ENCODE measurements at regions not wholly inside any gene's neighbourhood (a gene's known extent, or its start where the extent isn't known, plus 50 kb on each side); places are given as distances from the start of the nearest gene placed in this dataset.

DNA sequence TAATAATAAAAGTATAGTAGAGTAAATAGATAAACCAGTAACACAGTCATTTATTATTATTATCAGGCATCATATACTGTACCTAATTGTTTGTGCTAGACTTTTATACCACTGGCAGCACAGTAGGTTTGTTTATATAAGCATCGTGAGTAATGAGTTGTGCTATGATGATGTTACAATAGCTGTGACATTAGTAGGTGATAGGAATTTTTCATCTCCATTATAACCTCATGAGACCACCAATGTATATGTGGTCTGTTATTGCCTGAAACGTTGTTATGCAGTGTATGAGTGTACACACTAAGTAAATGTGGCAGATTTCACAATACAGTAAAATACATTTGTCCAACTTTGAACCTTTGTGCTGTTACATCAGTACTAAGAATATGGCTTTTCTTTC is 72.7 kb upstream of the SPATA31D4 start:
- no peaks in the 10 kb centered on the region for H3K27me3 ChIP-seq (ENCODE audit: control insufficient read depth, insufficient read depth, low read length)
- no peaks in the 10 kb centered on the region for H3K36me3 ChIP-seq (ENCODE audit: control insufficient read depth, insufficient read depth, low read length)
- H3K4me1 ChIP-seq (ENCODE audit: control insufficient read depth, insufficient read depth, low read length): no peaks in the 10 kb centered on the region
- H3K4me3 ChIP-seq (ENCODE audit: low read depth, low read length): no peak overlapping the region
- H3K27ac ChIP-seq (ENCODE audit: low read depth, low read length): no peak overlapping the region
- H3K9me3 ChIP-seq (ENCODE audit: control insufficient read depth, insufficient read depth, low read length): no peaks in the 10 kb centered on the region
- WGBS (ENCODE audit: insufficient coverage): no CpG with 5 or more reads among the region's 2 CpGs
- no peak for DNase-seq (ENCODE audit: low read depth in 4 of 6, low spot score in 6 of 6)

DNA sequence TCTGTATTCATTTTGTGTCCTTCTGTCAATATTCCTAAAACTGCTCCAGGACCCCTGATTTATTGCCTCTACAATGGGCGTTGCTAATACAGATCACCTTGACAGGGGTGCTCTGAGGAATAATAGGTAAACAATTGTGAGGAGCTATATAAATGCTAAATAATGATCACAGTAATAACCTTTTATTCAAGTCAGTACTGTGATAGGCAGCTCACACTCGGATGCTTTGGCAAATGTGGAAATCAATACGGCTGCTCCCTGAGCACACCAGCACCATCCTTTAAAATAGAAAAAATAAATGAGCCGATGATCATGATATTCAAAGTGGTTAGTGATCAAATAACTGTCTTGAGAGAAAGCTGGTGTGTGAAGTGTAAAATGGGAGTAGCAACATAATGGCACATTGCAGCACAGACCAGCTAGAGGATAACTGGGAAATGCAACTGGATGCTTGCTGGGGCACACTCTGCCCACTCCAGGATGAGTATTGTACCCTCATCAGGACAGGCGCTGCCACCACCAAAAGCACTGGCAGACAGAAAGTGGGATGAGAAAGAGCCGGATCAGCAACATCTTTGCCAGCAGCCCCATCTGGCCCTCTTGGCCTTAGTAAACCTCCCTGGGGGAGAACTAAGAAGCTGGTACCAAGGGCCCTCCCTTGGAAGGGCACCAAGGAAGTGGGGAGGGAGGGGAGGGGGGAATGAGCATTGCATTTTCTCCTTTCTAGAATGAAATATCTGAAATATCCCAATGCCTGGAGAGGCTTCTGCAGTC is 69.4 kb upstream of the SPATA31D4 start:
- H3K4me1 ChIP-seq (ENCODE audit: control insufficient read depth, insufficient read depth, low read length): no peaks in the 10 kb centered on the region
- no peaks in the 10 kb centered on the region for H3K36me3 ChIP-seq (ENCODE audit: control insufficient read depth, insufficient read depth, low read length)
- H3K4me3 ChIP-seq (ENCODE audit: low read depth, low read length): no peak overlapping the region
- H3K27ac ChIP-seq (ENCODE audit: low read depth, low read length): no peak overlapping the region
- DNase-seq (ENCODE audit: low read depth in 4 of 6, low spot score in 6 of 6): peak in 2 of 6 donors; percentile 70 to 75
- H3K27me3 ChIP-seq (ENCODE audit: control insufficient read depth, insufficient read depth, low read length): no peaks in the 10 kb centered on the region
- WGBS (ENCODE audit: insufficient coverage): 67% methylated on average over 1 of the region's 6 CpGs
- H3K9me3 ChIP-seq (ENCODE audit: control insufficient read depth, insufficient read depth, low read length): no peaks in the 10 kb centered on the region

- H3K9me3 ChIP-seq (ENCODE audit: control insufficient read depth, insufficient read depth, low read length): no peaks in the 10 kb centered on the region
- WGBS (ENCODE audit: insufficient coverage): 81% methylated on average over 3 of the region's 8 CpGs
- H3K27me3 ChIP-seq (ENCODE audit: control insufficient read depth, insufficient read depth, low read length): no peaks in the 10 kb centered on the region
- no peak overlapping the region for H3K27ac ChIP-seq (ENCODE audit: low read depth, low read length)
- no peak overlapping the region for H3K4me3 ChIP-seq (ENCODE audit: low read depth, low read length)
- no peak for DNase-seq (ENCODE audit: low read depth in 4 of 6, low spot score in 6 of 6)
- H3K36me3 ChIP-seq (ENCODE audit: control insufficient read depth, insufficient read depth, low read length): no peaks in the 10 kb centered on the region
- H3K4me1 ChIP-seq (ENCODE audit: control insufficient read depth, insufficient read depth, low read length): no peaks in the 10 kb centered on the region
These were observed 67.6 kb upstream of the SPATA31D4 start for GRCh38 chr9:81860581-81860980.

DNA sequence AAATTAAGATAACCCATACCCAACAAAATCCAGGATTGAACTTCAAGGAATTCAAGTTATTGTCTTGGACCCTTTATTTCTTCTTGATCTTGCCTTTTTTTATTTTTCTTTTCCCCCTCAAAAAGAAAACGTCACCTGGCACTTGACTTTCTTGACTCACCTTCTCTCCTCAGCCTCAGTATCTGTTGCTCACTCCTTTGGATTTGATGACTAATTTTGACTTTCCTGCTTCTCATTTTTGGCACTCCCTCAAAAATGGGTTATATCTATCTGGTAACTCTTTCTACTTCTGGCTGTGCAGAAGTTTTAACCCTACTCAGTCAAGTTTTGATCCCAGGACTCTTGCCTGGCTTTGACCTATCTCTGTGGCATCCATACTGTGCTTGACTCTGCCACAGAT is 66.6 kb upstream of the SPATA31D4 start:
- Histone ChIP-seq H3K27ac (ENCODE audit: low read depth, low read length) (no peak overlapping the region), H3K36me3 (ENCODE audit: control insufficient read depth, insufficient read depth, low read length) (no peaks in the 10 kb centered on the region), H3K9me3 (ENCODE audit: control insufficient read depth, insufficient read depth, low read length) (no peaks in the 10 kb centered on the region), H3K4me1 (ENCODE audit: control insufficient read depth, insufficient read depth, low read length) (no peaks in the 10 kb centered on the region), H3K4me3 (ENCODE audit: low read depth, low read length) (no peak overlapping the region), H3K27me3 (ENCODE audit: control insufficient read depth, insufficient read depth, low read length) (no peaks in the 10 kb centered on the region)
- no peak for DNase-seq (ENCODE audit: low read depth in 4 of 6, low spot score in 6 of 6)
- WGBS (ENCODE audit: insufficient coverage): 100% methylated on average over 1 of the region's 1 CpG

DNA sequence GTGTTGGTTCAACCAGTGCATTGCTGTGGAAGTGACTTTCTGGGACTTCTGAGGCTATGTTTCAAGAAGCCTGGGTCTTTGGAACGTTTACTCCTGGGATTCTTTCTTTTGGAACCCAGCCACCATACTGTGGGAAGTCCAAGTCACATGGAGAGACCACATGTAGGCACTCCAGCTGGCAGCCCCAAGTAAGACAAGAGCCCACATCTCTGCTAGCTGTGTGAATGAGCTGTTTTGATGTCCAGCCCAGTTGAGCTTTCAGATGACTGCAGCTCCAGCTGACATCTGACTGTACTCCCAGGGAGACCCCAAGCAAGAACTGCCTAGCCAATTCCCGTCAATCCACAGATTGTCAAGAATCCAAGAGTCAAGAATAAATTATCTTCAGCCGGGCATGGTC is 60.1 kb upstream of the SPATA31D4 start:
- no peak overlapping the region for H3K27ac ChIP-seq (ENCODE audit: low read depth, low read length)
- peak in 1 of 6 donors; percentile 39 for DNase-seq (ENCODE audit: low read depth in 4 of 6, low spot score in 6 of 6)
- no peak overlapping the region for H3K4me3 ChIP-seq (ENCODE audit: low read depth, low read length)
- H3K9me3 ChIP-seq (ENCODE audit: control insufficient read depth, insufficient read depth, low read length): no peaks in the 10 kb centered on the region
- 70% methylated on average over 2 of the region's 3 CpGs for WGBS (ENCODE audit: insufficient coverage)
- no peaks in the 10 kb centered on the region for H3K4me1 ChIP-seq (ENCODE audit: control insufficient read depth, insufficient read depth, low read length)
- no peaks in the 10 kb centered on the region for H3K36me3 ChIP-seq (ENCODE audit: control insufficient read depth, insufficient read depth, low read length)
- no peaks in the 10 kb centered on the region for H3K27me3 ChIP-seq (ENCODE audit: control insufficient read depth, insufficient read depth, low read length)

DNA sequence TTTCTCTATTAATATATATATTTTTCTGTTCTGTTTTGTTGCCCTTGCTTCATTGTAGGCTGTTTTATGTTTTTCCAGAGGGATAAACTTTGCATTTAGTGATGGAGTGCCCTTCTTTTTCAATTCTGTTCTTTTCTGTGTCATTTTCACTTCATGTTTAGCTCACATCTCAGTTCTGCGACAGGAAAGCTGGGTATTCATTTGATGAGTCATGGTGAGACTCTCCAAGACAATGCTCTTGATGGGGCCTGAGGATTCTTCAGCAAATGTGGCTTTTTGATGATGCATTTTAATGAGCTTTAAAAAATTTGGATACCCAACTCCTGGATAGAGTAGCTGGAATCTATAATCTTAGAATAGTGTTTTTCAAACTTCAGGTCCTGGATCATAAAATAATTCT is 56.5 kb upstream of the SPATA31D4 start:
- no peaks in the 10 kb centered on the region for H3K4me1 ChIP-seq (ENCODE audit: control insufficient read depth, insufficient read depth, low read length)
- H3K27me3 ChIP-seq (ENCODE audit: control insufficient read depth, insufficient read depth, low read length): no peaks in the 10 kb centered on the region
- no peak overlapping the region for H3K27ac ChIP-seq (ENCODE audit: low read depth, low read length)
- WGBS (ENCODE audit: insufficient coverage): no CpG with 5 or more reads among the region's 1 CpG
- DNase-seq (ENCODE audit: low read depth in 4 of 6, low spot score in 6 of 6): no peak
- H3K36me3 ChIP-seq (ENCODE audit: control insufficient read depth, insufficient read depth, low read length): no peaks in the 10 kb centered on the region
- no peaks in the 10 kb centered on the region for H3K9me3 ChIP-seq (ENCODE audit: control insufficient read depth, insufficient read depth, low read length)
- H3K4me3 ChIP-seq (ENCODE audit: low read depth, low read length): no peak overlapping the region

- peak overlapping the region; percentile 72 for H3K27ac ChIP-seq (ENCODE audit: low read depth, low read length)
- WGBS (ENCODE audit: insufficient coverage): 93% methylated on average over 3 of the region's 7 CpGs
- DNase-seq (ENCODE audit: low read depth in 4 of 6, low spot score in 6 of 6): no peak
These were observed 54.0 kb upstream of the SPATA31D4 start for GRCh38 chr9:81874250-81874649.

GRCh38 chr9:81874931-81875330 is 53.3 kb upstream of the SPATA31D4 start:
- no peak overlapping the region for H3K4me3 ChIP-seq (ENCODE audit: low read depth, low read length)
- no peaks in the 10 kb centered on the region for H3K27me3 ChIP-seq (ENCODE audit: control insufficient read depth, insufficient read depth, low read length)
- no peaks in the 10 kb centered on the region for H3K9me3 ChIP-seq (ENCODE audit: control insufficient read depth, insufficient read depth, low read length)
- DNase-seq (ENCODE audit: low read depth in 4 of 6, low spot score in 6 of 6): peak in 1 of 6 donors; percentile 51
- WGBS (ENCODE audit: insufficient coverage): 72% methylated on average over 3 of the region's 4 CpGs
- H3K4me1 ChIP-seq (ENCODE audit: control insufficient read depth, insufficient read depth, low read length): no peaks in the 10 kb centered on the region
- H3K36me3 ChIP-seq (ENCODE audit: control insufficient read depth, insufficient read depth, low read length): no peaks in the 10 kb centered on the region
- peak overlapping the region; percentile 72 for H3K27ac ChIP-seq (ENCODE audit: low read depth, low read length)

More at GRCh38 chr9:81874250-81874649, 54.0 kb upstream of the SPATA31D4 start:
- H3K36me3 ChIP-seq (ENCODE audit: control insufficient read depth, insufficient read depth, low read length): no peaks in the 10 kb centered on the region
- no peak overlapping the region for H3K4me3 ChIP-seq (ENCODE audit: low read depth, low read length)
- H3K27me3 ChIP-seq (ENCODE audit: control insufficient read depth, insufficient read depth, low read length): no peaks in the 10 kb centered on the region
- H3K9me3 ChIP-seq (ENCODE audit: control insufficient read depth, insufficient read depth, low read length): no peaks in the 10 kb centered on the region
- no peaks in the 10 kb centered on the region for H3K4me1 ChIP-seq (ENCODE audit: control insufficient read depth, insufficient read depth, low read length)

DNA sequence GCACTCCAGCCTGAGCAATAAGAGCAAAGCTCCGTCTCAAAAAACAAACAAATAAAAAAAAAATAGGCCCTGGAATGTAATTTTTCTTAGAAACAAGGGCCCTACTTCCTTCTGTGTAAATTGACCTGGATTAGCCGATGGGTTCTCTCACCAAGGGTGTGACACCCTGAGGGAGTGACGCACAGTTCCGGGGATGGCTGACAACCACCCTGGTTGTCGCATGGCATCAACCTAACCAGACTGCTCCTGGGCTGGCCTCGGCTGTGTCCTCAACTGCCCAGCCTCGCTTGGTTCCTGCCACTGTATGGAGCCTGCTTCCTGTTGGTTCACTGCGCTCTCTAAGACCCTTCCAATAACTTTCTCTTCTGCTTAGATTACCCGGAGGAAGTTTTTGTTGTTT is 51.2 kb upstream of the SPATA31D4 start:
- H3K27ac ChIP-seq (ENCODE audit: low read depth, low read length): no peak overlapping the region
- WGBS (ENCODE audit: insufficient coverage): 91% methylated on average over 6 of the region's 9 CpGs

More for the DNA sequence above, 51.2 kb upstream of the SPATA31D4 start:
- Histone ChIP-seq H3K4me3 (ENCODE audit: low read depth, low read length) (no peak overlapping the region), H3K4me1 (ENCODE audit: control insufficient read depth, insufficient read depth, low read length) (no peaks in the 10 kb centered on the region), H3K36me3 (ENCODE audit: control insufficient read depth, insufficient read depth, low read length) (no peaks in the 10 kb centered on the region), H3K27me3 (ENCODE audit: control insufficient read depth, insufficient read depth, low read length) (no peaks in the 10 kb centered on the region), H3K9me3 (ENCODE audit: control insufficient read depth, insufficient read depth, low read length) (no peaks in the 10 kb centered on the region)
- DNase-seq (ENCODE audit: low read depth in 4 of 6, low spot score in 6 of 6): no peak

Data from spinal cord (tissue), 9 donors.